GM12878 (cell line): ENCODE measurements at regions not wholly inside any gene's neighbourhood (a gene's known extent, or its start where the extent isn't known, plus 50 kb on each side); places are given as distances from the start of the nearest gene placed in this dataset.

Experiments
- ATAC-seq: fragments of 200-7000 bp; cut with Tn5 transposase; 3 replicates; pipeline ENCODE4 v1.9.1; 2020; ENCODE audit warnings: mild to moderate bottlenecking, moderate library complexity
- BruUV-seq: library from RNA; stranded (reverse); fragments of 400-500 nt; replicated peaks from 2 replicates; lab custom pipeline; 2021; lab: Mats Ljungman, UMichigan
- CTCF ChIA-PET: fragments of 300-600 bp; sonication (Branson Sonifier 250); formaldehyde crosslinking; extraction: SDS; loops from one replicate; lab custom pipeline; 2021; ENCODE audit warnings: inconsistent platforms; lab: Yijun Ruan, JAX
- POLR2A ChIA-PET: fragments of 350-600 bp; formaldehyde crosslinking; extraction: SDS; loops from one replicate; lab custom pipeline; 2021; ENCODE audit warnings: inconsistent platforms; lab: Charles Lee
- RAD21 ChIA-PET: fragments of 300-600 bp; sonication (Branson Sonifier 250); formaldehyde crosslinking; loops from one replicate; lab custom pipeline; 2023; ENCODE audit warnings: antibody characterized with exemption; ENCODE audit not compliant: unreplicated experiment; lab: Charles Lee
- SMC1A ChIA-PET: fragments of 300-600 bp; sonication (Branson Sonifier 250); formaldehyde crosslinking; loops from one replicate; lab custom pipeline; 2023; ENCODE audit not compliant: unreplicated experiment, uncharacterized antibody; lab: Charles Lee
- DNase-seq: peaks from one replicate; pipeline ENCODE4 v3.0.0-alpha.2; 2011; ENCODE audit warnings: low read depth, low spot score
- FAIRE-seq: peaks from 3 replicates; lab custom pipeline; 2011; peaks lifted over from hg19 to GRCh38; lab: Jason Lieb, UNC
- H2AFZ ChIP-seq: 2 replicates; pipeline ENCODE4 v1.6.0; 2011; ENCODE audit warnings: low read depth, low read length, control low read depth; ENCODE audit not compliant: control insufficient read depth
- H3K27ac ChIP-seq: 2 replicates; pipeline ENCODE4 v1.5.1; 2011; ENCODE audit warnings: control low read depth; ENCODE audit not compliant: control insufficient read depth, insufficient read depth
- H3K27me3 ChIP-seq, 2 experiments: replicated peaks in 1 of 2; 2 replicates each; pipeline versions ENCODE4 v1.6.0 to v1.6.1; 2011; ENCODE audit warnings: low read length in 1 of 2; ENCODE audit not compliant: control insufficient read depth in 2 of 2, insufficient read depth in 2 of 2
- H3K36me3 ChIP-seq, 2 experiments: 2 replicates each; pipeline ENCODE4 v1.5.1; 2011; ENCODE audit warnings: low read length in 1 of 2; ENCODE audit not compliant: control insufficient read depth in 2 of 2, insufficient read depth in 2 of 2
- H3K4me1 ChIP-seq: 2 replicates; pipeline ENCODE4 v1.6.1; 2011; ENCODE audit warnings: mild to moderate bottlenecking, low read length, moderate library complexity, mixed read lengths; ENCODE audit not compliant: control insufficient read depth, insufficient read depth
- H3K4me2 ChIP-seq: 2 replicates; pipeline ENCODE4 v1.6.0; 2011; ENCODE audit warnings: control low read depth; ENCODE audit not compliant: control insufficient read depth, insufficient read depth
- H3K4me3 ChIP-seq: fragments of 200-600 bp; sonication (generic); 2 replicates; pipeline ENCODE4 v1.5.1; 2016
- H3K79me2 ChIP-seq: 2 replicates; pipeline ENCODE4 v1.6.0; 2011; ENCODE audit warnings: low read length; ENCODE audit not compliant: control insufficient read depth, insufficient read depth
- H3K9ac ChIP-seq: 2 replicates; pipeline ENCODE4 v1.8.0; 2011; ENCODE audit warnings: low read length, control low read depth, mixed read lengths; ENCODE audit not compliant: control insufficient read depth, insufficient read depth
- H3K9me3 ChIP-seq: replicated peaks from 3 replicates; pipeline ENCODE4 v1.5.1; 2011; ENCODE audit warnings: mild to moderate bottlenecking, low read length; ENCODE audit not compliant: control insufficient read depth, insufficient read depth
- H4K20me1 ChIP-seq: 2 replicates; pipeline ENCODE4 v1.6.0; 2011; ENCODE audit not compliant: control insufficient read depth, insufficient read depth
- BACH1 ChIP-seq: fragments of 450-650 bp; IDR thresholded peaks from 2 replicates; pipeline ENCODE4 v1.6.1; 2017; ENCODE audit warnings: mild to moderate bottlenecking, borderline replicate concordance
- BCL11A ChIP-seq: IDR thresholded peaks from 2 replicates; pipeline ENCODE4 v1.6.1; 2011; ENCODE audit warnings: low read depth, low read length
- BHLHE40 ChIP-seq, 2 experiments: fragments of 450-650 bp in 1 of 2; IDR thresholded peaks; 2 replicates each; pipeline ENCODE4 v1.6.1; 2011 to 2017; ENCODE audit warnings: low read depth in 2 of 2, borderline replicate concordance in 1 of 2, improper control_type of control experiment in 1 of 2, low read length in 1 of 2, mild to moderate bottlenecking in 1 of 2
- CHD2 ChIP-seq: IDR thresholded peaks from 2 replicates; pipeline ENCODE4 v1.6.1; 2011; ENCODE audit warnings: low read depth, low read length, improper control_type of control experiment, borderline replicate concordance
- HDGF ChIP-seq: fragments of 450-650 bp; IDR thresholded peaks from 2 replicates; pipeline ENCODE4 v1.6.1; 2016; ENCODE audit warnings: antibody characterized with exemption
- IRF3 ChIP-seq: fragments of 450-650 bp; IDR thresholded peaks from 2 replicates; pipeline ENCODE4 v1.6.1; 2014; ENCODE audit warnings: mild to moderate bottlenecking
- KDM1A ChIP-seq: fragments of 200-600 bp; sonication (generic); IDR thresholded peaks from 2 replicates; pipeline ENCODE4 v1.6.1; 2016; ENCODE audit warnings: borderline replicate concordance
- MTA3 ChIP-seq: IDR thresholded peaks from 2 replicates; pipeline ENCODE4 v1.6.1; 2012; ENCODE audit warnings: low read length, inconsistent platforms, borderline replicate concordance
- NFIC ChIP-seq: IDR thresholded peaks from 2 replicates; pipeline ENCODE4 v1.6.1; 2012; ENCODE audit warnings: low read depth, mild to moderate bottlenecking, inconsistent platforms, low read length, moderate library complexity
- NFYA ChIP-seq: IDR thresholded peaks from 2 replicates; pipeline ENCODE4 v1.6.1; 2011; ENCODE audit warnings: low read depth, mild to moderate bottlenecking, low read length, improper control_type of control experiment, borderline replicate concordance
- SMC3 ChIP-seq: IDR thresholded peaks from 2 replicates; pipeline ENCODE4 v1.6.1; 2011; ENCODE audit warnings: low read length, improper control_type of control experiment, borderline replicate concordance
- SRF ChIP-seq, 2 experiments: IDR thresholded peaks; 2 replicates each; pipeline ENCODE4 v1.6.1; 2011; ENCODE audit warnings: low read depth in 2 of 2, low read length in 2 of 2, mild to moderate bottlenecking in 1 of 2, moderate library complexity in 1 of 2
- STAT3 ChIP-seq: IDR thresholded peaks from 2 replicates; pipeline ENCODE4 v1.6.1; 2011; ENCODE audit warnings: low read depth, low read length, improper control_type of control experiment
- TBL1XR1 ChIP-seq: IDR thresholded peaks from 2 replicates; pipeline ENCODE4 v1.6.1; 2012; ENCODE audit warnings: low read depth, low read length, improper control_type of control experiment
- TCF7 ChIP-seq: IDR thresholded peaks from 2 replicates; pipeline ENCODE4 v1.6.1; 2014; ENCODE audit warnings: antibody characterized with exemption, borderline replicate concordance
- WRNIP1 ChIP-seq: IDR thresholded peaks from 2 replicates; pipeline ENCODE4 v1.6.1; 2011; ENCODE audit warnings: low read depth, low read length, improper control_type of control experiment, borderline replicate concordance
- ZBTB11 ChIP-seq: fragments of 450-650 bp; formaldehyde crosslinking; IDR thresholded peaks from 2 replicates; pipeline ENCODE4 v1.5.0; 2022; ENCODE audit warnings: mild to moderate bottlenecking, missing genetic modification characterization
- WGBS: methylation state at CpG from one replicate; pipeline ENCODE4 v1.1.6; 2016; ENCODE audit warnings: low lambda C conversion rate; ENCODE audit not compliant: insufficient replicate concordance, insufficient coverage; ENCODE audit errors: missing lambda C conversion rate; 5-methylcytosine and 5-hydroxymethylcytosine counted together
- in situ Hi-C: fragments of 300-500 bp; cut with MboI; formaldehyde crosslinking; loops from 9 replicates; pipeline ENCODE4 v1.14.3; 2018; ENCODE audit warnings: mixed read lengths
- intact Hi-C: fragments of 100-400 bp; cut with micrococcal nuclease; formaldehyde crosslinking; loops from one replicate; pipeline ENCODE4 v1.14.2; 2022; ENCODE audit not compliant: unreplicated experiment

- ChIA-PET POLR2A (no interaction called here), RAD21 (no interaction called here), CTCF (no interaction called here), SMC1A (no interaction called here)
- H3K4me1 ChIP-seq = no peaks in the 10 kb centered on the region
- no peak overlapping the region for H2AFZ ChIP-seq
- no peaks in the 10 kb centered on the region for H4K20me1 ChIP-seq
- no peak overlapping the region for H3K4me3 ChIP-seq
- H3K36me3 ChIP-seq = no peaks in the 10 kb centered on the region
- H3K27me3 ChIP-seq = no peaks in the 10 kb centered on the region
- in situ Hi-C loops (no loop called here), intact Hi-C loops (no loop called here)
- no peak overlapping the region for H3K4me2 ChIP-seq
- 1% methylated on average over 4 of the region's 4 CpGs for WGBS
- no peaks in the 10 kb centered on the region for H3K79me2 ChIP-seq
- TF ChIP-seq STAT3 = no peak
- TF ChIP-seq TCF7 = no peak
- TF ChIP-seq BHLHE40 (IDR thresholded peaks at IDR 0.05; ENCODE audit: borderline replicate concordance in 1 of 2, low read depth in 2 of 2, low read length in 1 of 2) = no peak
- no peak for TF ChIP-seq IRF3
- TF ChIP-seq CHD2 = no peak
- no peak for TF ChIP-seq KDM1A
- TF ChIP-seq SRF (IDR thresholded peaks at IDR 0.05; ENCODE audit: low read depth in 2 of 2, low read length in 2 of 2) = no peak
- no peak for TF ChIP-seq BACH1
- no peak for TF ChIP-seq MTA3
- FAIRE-seq = no peak
- no TSS peak for BruUV-seq
- H3K27ac ChIP-seq = no peak overlapping the region
- DNase-seq = no peak
- ATAC-seq = no peak
- no peaks in the 10 kb centered on the region for H3K9me3 ChIP-seq
- H3K9ac ChIP-seq = no peak overlapping the region
Observed at GRCh38 chr9:12069366-12069765, 623.8 kb upstream of the TYRP1 start.

GRCh38 chr9:12085399-12085798, 607.8 kb upstream of the TYRP1 start:
- H3K4me1 ChIP-seq = no peaks in the 10 kb centered on the region
- no peak overlapping the region for H3K27ac ChIP-seq
- ChIA-PET CTCF (no interaction called here), SMC1A (no interaction called here), RAD21 (no interaction called here), POLR2A (no interaction called here)
- in situ Hi-C loops (no loop called here), intact Hi-C loops (no loop called here)
- H2AFZ ChIP-seq = no peak overlapping the region
- H3K9ac ChIP-seq = no peak overlapping the region
- no TSS peak for BruUV-seq
- no peak for FAIRE-seq
- no peaks in the 10 kb centered on the region for H3K9me3 ChIP-seq
- H3K4me2 ChIP-seq = no peak overlapping the region
- DNase-seq = no peak
- H3K36me3 ChIP-seq = no peaks in the 10 kb centered on the region
- ATAC-seq = no peak
- H3K79me2 ChIP-seq = no peaks in the 10 kb centered on the region
- no peaks in the 10 kb centered on the region for H4K20me1 ChIP-seq
- H3K4me3 ChIP-seq = no peak overlapping the region
- no peaks in the 10 kb centered on the region for H3K27me3 ChIP-seq
- TF ChIP-seq SMC3 (no peak), SRF (IDR thresholded peaks at IDR 0.05; ENCODE audit: low read depth in 2 of 2, low read length in 2 of 2) (no peak), WRNIP1 (no peak), HDGF (no peak), ZBTB11 (CRISPR knock-in tag) (no peak), NFYA (no peak), NFIC (no peak), BCL11A (no peak), TBL1XR1 (no peak)
